Panc1 (cell line): ENCODE measurements at regions not wholly inside any gene's neighbourhood (a gene's known extent, or its start where the extent isn't known, plus 50 kb on each side); places are given as distances from the start of the nearest gene placed in this dataset.

Source experiments
- ATAC-seq: fragments of 200-7000 bp; cut with Tn5 transposase; 2 replicates; pipeline ENCODE4 v1.9.1; 2020; ENCODE audit warnings: mild to moderate bottlenecking, moderate library complexity
- BruUV-seq: library from RNA; stranded (reverse); fragments of 400-500 nt; replicated peaks from 2 replicates; lab custom pipeline; 2021; lab: Mats Ljungman, UMichigan
- CTCF ChIA-PET: fragments of 300-600 bp; sonication (Branson Sonifier 250); formaldehyde crosslinking; loops from one replicate; lab custom pipeline; 2022; ENCODE audit warnings: antibody characterized with exemption; lab: Charles Lee
- POLR2A ChIA-PET: fragments of 300-600 bp; sonication (Branson Sonifier 250); formaldehyde crosslinking; loops from one replicate; lab custom pipeline; 2022; ENCODE audit warnings: antibody characterized with exemption; lab: Charles Lee
- DNase-seq: peaks from one replicate; pipeline ENCODE4 v3.0.0-alpha.2; 2010; ENCODE audit warnings: low read depth, low spot score
- H3K27ac ChIP-seq: 2 replicates; pipeline ENCODE4 v1.5.1; 2011; ENCODE audit warnings: mild to moderate bottlenecking, low read length, inconsistent platforms
- H3K27me3 ChIP-seq: fragments of 200-500 bp; sonication (Bioruptor generic); 2 replicates; pipeline ENCODE4 v1.6.0; 2014; ENCODE audit warnings: low read length, inconsistent platforms; ENCODE audit not compliant: control insufficient read depth, insufficient read depth
- H3K36me3 ChIP-seq: fragments of 200-500 bp; sonication (Bioruptor generic); 2 replicates; pipeline ENCODE4 v1.5.1; 2014; ENCODE audit warnings: inconsistent platforms, mild to moderate bottlenecking, low read length, moderate library complexity; ENCODE audit not compliant: control insufficient read depth, insufficient read depth
- H3K4me1 ChIP-seq: 2 replicates; pipeline ENCODE4 v1.5.1; 2011; ENCODE audit warnings: inconsistent platforms, mild to moderate bottlenecking, low read length, moderate library complexity; ENCODE audit not compliant: control insufficient read depth, insufficient read depth
- H3K4me3 ChIP-seq, 2 experiments: 2 replicates each; pipeline ENCODE4 v1.5.1; 2011 to 2012; ENCODE audit warnings: low read depth in 2 of 2, low read length in 2 of 2, mild to moderate bottlenecking in 2 of 2, inconsistent platforms in 1 of 2, moderate library complexity in 1 of 2
- H3K9me3 ChIP-seq: fragments of 200-500 bp; sonication (Bioruptor generic); 2 replicates; pipeline ENCODE4 v1.5.1; 2014; ENCODE audit warnings: low read depth, mild to moderate bottlenecking, inconsistent platforms, low read length, moderate library complexity; ENCODE audit not compliant: control insufficient read depth, insufficient read depth
- POLR2AphosphoS5 ChIP-seq: IDR thresholded peaks from 2 replicates; pipeline ENCODE4 v1.6.1; 2012; ENCODE audit warnings: mild to moderate bottlenecking, low read depth, low read length, moderate library complexity
- SIN3A ChIP-seq: IDR thresholded peaks from 2 replicates; pipeline ENCODE4 v1.6.1; 2012; ENCODE audit warnings: low read depth, mild to moderate bottlenecking, low read length, moderate library complexity, borderline replicate concordance; ENCODE audit not compliant: insufficient read depth
- TCF7L2 ChIP-seq: IDR thresholded peaks from 2 replicates; pipeline ENCODE4 v1.6.1; 2011; ENCODE audit warnings: mild to moderate bottlenecking, low read depth, low read length, inconsistent platforms
- in situ Hi-C: cut with HindIII; loops from 2 replicates; pipeline ENCODE4 v1.10.0; 2016; ENCODE audit warnings: low sequenced_read_pairs, low pct_unique_long_range_greater_than_20kb
- intact Hi-C: fragments of 100-400 bp; cut with micrococcal nuclease; formaldehyde crosslinking; loops from one replicate; pipeline ENCODE4 v1.10.0; 2022; ENCODE audit not compliant: unreplicated experiment
- TF ChIP-seq, protein P1 (sequence below), 2 experiments: IDR thresholded peaks; 2 replicates each; pipeline ENCODE4 v1.6.1; 2011 to 2012; ENCODE audit warnings: low read depth in 2 of 2, control low read depth in 1 of 2, low read length in 1 of 2, mild to moderate bottlenecking in 1 of 2, moderate library complexity in 1 of 2; ENCODE audit not compliant: insufficient read depth in 1 of 2
- TF ChIP-seq, protein P2 (sequence below): fragments of 450-650 bp; IDR thresholded peaks from 2 replicates; pipeline ENCODE4 v1.5.1; 2017; ENCODE audit warnings: mild to moderate bottlenecking

DNA sequence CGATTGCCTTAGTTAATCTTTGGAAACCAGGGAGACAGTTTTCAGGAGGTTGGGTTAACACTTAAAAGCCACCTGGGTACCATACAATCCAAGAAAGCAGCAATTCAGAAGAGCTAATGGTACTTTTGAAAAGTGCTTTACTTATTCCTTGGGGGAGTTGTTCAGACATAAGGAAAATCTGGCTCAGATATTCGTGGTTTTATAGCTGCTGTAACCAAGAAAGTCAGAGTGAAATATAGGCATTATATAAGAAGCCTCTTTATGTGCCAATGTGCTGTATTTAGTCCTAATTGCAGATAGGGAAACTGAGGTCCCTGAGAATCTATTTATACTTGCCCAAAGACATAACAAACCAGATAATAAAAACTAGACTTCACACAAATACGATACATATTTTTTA is 387.5 kb downstream of the COG6 start:
- DNase-seq, result no peak
- H3K36me3 ChIP-seq, result no peaks in the 10 kb centered on the region
- BruUV-seq, result no TSS peak
- no peaks in the 10 kb centered on the region for H3K4me1 ChIP-seq
- H3K27me3 ChIP-seq, result no peaks in the 10 kb centered on the region
- no peak for TF ChIP-seq SIN3A
- no peak for TF ChIP-seq POLR2AphosphoS5
- TF ChIP-seq, protein P1, sequence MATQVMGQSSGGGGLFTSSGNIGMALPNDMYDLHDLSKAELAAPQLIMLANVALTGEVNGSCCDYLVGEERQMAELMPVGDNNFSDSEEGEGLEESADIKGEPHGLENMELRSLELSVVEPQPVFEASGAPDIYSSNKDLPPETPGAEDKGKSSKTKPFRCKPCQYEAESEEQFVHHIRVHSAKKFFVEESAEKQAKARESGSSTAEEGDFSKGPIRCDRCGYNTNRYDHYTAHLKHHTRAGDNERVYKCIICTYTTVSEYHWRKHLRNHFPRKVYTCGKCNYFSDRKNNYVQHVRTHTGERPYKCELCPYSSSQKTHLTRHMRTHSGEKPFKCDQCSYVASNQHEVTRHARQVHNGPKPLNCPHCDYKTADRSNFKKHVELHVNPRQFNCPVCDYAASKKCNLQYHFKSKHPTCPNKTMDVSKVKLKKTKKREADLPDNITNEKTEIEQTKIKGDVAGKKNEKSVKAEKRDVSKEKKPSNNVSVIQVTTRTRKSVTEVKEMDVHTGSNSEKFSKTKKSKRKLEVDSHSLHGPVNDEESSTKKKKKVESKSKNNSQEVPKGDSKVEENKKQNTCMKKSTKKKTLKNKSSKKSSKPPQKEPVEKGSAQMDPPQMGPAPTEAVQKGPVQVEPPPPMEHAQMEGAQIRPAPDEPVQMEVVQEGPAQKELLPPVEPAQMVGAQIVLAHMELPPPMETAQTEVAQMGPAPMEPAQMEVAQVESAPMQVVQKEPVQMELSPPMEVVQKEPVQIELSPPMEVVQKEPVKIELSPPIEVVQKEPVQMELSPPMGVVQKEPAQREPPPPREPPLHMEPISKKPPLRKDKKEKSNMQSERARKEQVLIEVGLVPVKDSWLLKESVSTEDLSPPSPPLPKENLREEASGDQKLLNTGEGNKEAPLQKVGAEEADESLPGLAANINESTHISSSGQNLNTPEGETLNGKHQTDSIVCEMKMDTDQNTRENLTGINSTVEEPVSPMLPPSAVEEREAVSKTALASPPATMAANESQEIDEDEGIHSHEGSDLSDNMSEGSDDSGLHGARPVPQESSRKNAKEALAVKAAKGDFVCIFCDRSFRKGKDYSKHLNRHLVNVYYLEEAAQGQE (IDR thresholded peaks at IDR 0.05; ENCODE audit: insufficient read depth in 1 of 2, low read depth in 2 of 2, low read length in 1 of 2), result no peak
- TF ChIP-seq, protein P2, sequence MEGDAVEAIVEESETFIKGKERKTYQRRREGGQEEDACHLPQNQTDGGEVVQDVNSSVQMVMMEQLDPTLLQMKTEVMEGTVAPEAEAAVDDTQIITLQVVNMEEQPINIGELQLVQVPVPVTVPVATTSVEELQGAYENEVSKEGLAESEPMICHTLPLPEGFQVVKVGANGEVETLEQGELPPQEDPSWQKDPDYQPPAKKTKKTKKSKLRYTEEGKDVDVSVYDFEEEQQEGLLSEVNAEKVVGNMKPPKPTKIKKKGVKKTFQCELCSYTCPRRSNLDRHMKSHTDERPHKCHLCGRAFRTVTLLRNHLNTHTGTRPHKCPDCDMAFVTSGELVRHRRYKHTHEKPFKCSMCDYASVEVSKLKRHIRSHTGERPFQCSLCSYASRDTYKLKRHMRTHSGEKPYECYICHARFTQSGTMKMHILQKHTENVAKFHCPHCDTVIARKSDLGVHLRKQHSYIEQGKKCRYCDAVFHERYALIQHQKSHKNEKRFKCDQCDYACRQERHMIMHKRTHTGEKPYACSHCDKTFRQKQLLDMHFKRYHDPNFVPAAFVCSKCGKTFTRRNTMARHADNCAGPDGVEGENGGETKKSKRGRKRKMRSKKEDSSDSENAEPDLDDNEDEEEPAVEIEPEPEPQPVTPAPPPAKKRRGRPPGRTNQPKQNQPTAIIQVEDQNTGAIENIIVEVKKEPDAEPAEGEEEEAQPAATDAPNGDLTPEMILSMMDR, result no peak
- no peak for TF ChIP-seq TCF7L2
- no peaks in the 10 kb centered on the region for H3K9me3 ChIP-seq
- ChIA-PET POLR2A (no interaction called here), CTCF (no interaction called here)
- H3K27ac ChIP-seq, result no peak overlapping the region
- intact Hi-C loops, result no loop called here
- no peak overlapping the region for H3K4me3 ChIP-seq
- no peak for ATAC-seq
- in situ Hi-C loops, result no loop called here

DNA sequence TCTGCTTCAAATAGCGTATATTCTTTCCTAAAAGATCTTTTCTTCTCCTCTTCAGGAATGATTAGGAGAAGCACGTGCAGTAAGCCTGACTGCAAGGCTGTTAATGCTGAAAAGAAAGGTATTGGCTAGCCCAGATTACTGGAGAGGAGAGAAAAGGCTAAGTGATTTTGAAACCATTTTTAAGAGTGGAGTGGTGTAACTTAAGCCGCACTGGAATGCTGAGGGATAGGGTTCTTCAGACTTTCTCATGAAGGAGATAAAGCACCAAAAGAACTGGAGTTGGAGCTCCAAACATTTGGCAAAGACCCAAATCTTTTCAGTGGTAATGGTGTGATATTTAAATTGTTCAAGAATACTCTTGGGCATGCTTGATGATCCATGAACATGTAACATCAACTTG is 388.3 kb downstream of the COG6 start:
- DNase-seq (no peak), ATAC-seq (no peak)
- no peaks in the 10 kb centered on the region for H3K4me1 ChIP-seq
- intact Hi-C loops, result no loop called here
- in situ Hi-C loops, result no loop called here
- H3K27me3 ChIP-seq, result no peaks in the 10 kb centered on the region
- ChIA-PET POLR2A (no interaction called here), CTCF (no interaction called here)
- no peaks in the 10 kb centered on the region for H3K36me3 ChIP-seq
- BruUV-seq, result no TSS peak
- no peak overlapping the region for H3K4me3 ChIP-seq
- H3K27ac ChIP-seq, result no peak overlapping the region
- H3K9me3 ChIP-seq, result no peaks in the 10 kb centered on the region
- TF ChIP-seq SIN3A, result no peak

DNA sequence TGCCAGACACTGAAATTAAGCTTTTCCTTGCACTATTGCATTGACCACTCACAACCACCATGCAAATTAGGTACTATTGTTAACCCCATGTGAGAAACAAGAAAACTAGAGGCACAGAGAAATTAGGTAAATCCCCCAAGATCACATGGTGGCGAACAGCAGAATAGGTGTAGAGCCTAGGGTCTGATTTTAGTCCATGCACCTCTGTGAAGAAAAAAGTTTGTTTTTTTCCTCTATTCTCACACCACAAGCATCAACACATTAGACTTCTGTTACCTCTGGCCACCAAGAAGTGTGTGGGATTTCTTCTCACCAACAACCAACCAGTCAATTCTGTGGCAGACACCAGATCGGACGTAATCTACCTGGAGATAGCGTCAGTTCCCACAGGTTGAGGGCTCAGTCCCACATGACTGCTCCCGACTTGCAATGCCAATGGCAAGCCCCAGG is 391.9 kb downstream of the COG6 start:
- Histone ChIP-seq H3K9me3 (no peaks in the 10 kb centered on the region), H3K27me3 (no peaks in the 10 kb centered on the region), H3K36me3 (no peaks in the 10 kb centered on the region), H3K4me1 (no peaks in the 10 kb centered on the region), H3K4me3 (no peak overlapping the region), H3K27ac (no peak overlapping the region)
- in situ Hi-C loops (no loop called here), intact Hi-C loops (no loop called here)
- no TSS peak for BruUV-seq
- TF ChIP-seq SIN3A (no peak), POLR2AphosphoS5 (no peak), TCF7L2 (no peak)
- TF ChIP-seq, protein P1 (IDR thresholded peaks at IDR 0.05; ENCODE audit: insufficient read depth in 1 of 2, low read depth in 2 of 2, low read length in 1 of 2), result no peak
- TF ChIP-seq, protein P2, result no peak
- no peak for ATAC-seq
- POLR2A ChIA-PET, result no interaction called here
- CTCF ChIA-PET, result no interaction called here
- DNase-seq, result no peak
